ENCODE measurements at regions not wholly inside any gene's neighbourhood (a gene's known extent, or its start where the extent isn't known, plus 50 kb on each side); places are given as distances from the start of the nearest gene placed in this dataset.

DNA sequence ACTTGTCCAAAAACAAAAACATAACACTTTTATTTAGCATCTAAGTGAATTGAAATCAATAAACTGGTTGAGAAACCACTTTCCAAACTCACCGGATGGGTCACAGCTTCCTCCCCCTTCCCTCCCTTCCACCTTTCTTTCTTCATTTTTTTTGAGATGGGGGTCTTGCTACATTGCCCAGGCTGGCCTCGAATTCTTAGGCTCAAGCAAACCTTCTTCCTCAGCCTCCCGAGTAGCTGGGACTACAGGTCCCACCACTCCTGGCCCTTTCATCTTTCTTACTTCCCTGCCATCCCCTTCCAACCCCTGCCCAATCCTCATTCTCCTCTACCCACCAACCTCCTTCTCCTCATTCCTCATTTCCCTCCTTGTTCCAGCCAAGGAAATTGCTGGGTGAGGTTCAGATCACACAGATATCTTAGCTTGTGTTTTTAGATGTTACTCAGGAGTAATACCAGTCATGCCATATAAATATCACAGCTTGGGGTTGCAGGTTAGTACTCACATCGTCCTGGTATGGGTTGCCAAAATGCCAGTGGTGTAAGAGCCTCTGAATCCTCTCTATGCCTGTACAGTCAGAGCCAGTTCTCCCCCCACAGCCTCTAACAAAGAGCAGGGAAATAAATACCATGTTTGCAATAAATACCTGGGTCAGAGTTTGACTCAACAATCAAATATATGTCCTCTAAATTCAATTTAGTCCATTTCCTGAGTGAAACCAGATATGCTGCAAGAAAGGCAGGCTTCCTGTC, 132.7 kb upstream of the NDUFV2 start:
- no peaks in the 10 kb centered on the region for H3K9me2 ChIP-seq (replicated peaks; ENCODE audit: control insufficient read depth, low read length)
- no peak overlapping the region for H3K4me3 ChIP-seq (ENCODE audit: low read length)
- H3K79me2 ChIP-seq (ENCODE audit: control insufficient read depth, low read length): no peaks in the 10 kb centered on the region
- no peak for TF ChIP-seq EZH2phosphoT487 (IDR thresholded peaks at IDR 0.05; ENCODE audit: borderline replicate concordance, low read length)
- TF ChIP-seq, protein P1, sequence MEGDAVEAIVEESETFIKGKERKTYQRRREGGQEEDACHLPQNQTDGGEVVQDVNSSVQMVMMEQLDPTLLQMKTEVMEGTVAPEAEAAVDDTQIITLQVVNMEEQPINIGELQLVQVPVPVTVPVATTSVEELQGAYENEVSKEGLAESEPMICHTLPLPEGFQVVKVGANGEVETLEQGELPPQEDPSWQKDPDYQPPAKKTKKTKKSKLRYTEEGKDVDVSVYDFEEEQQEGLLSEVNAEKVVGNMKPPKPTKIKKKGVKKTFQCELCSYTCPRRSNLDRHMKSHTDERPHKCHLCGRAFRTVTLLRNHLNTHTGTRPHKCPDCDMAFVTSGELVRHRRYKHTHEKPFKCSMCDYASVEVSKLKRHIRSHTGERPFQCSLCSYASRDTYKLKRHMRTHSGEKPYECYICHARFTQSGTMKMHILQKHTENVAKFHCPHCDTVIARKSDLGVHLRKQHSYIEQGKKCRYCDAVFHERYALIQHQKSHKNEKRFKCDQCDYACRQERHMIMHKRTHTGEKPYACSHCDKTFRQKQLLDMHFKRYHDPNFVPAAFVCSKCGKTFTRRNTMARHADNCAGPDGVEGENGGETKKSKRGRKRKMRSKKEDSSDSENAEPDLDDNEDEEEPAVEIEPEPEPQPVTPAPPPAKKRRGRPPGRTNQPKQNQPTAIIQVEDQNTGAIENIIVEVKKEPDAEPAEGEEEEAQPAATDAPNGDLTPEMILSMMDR (IDR thresholded peaks at IDR 0.05; ENCODE audit: low read depth, low read length, poor library complexity, severe bottlenecking): no peak
- H3F3A ChIP-seq (ENCODE audit: control insufficient read depth, insufficient read depth): no peaks in the 10 kb centered on the region
- no peaks in the 10 kb centered on the region for H3K27me3 ChIP-seq (ENCODE audit: control insufficient read depth, low read length)
- H3K9me3 ChIP-seq (ENCODE audit: control insufficient read depth, insufficient read depth, low read length): peaks cover 4% of the 10 kb centered on the region; the same call in 1 of the 2 replicates
- H3K4me1 ChIP-seq (ENCODE audit: control insufficient read depth, low read length): peaks cover 39% of the 10 kb centered on the region
- no peaks in the 10 kb centered on the region for H3K36me3 ChIP-seq (ENCODE audit: control insufficient read depth, low read length)
- no peak overlapping the region for H3K27ac ChIP-seq (ENCODE audit: low read depth, low read length)
- no peaks in the 10 kb centered on the region for H4K20me1 ChIP-seq (ENCODE audit: control insufficient read depth, insufficient read depth, low read depth, low read length)
- no peak overlapping the region for H3K4me2 ChIP-seq (ENCODE audit: low read length)

GRCh38 chr18:8970843-8971242, 131.7 kb upstream of the NDUFV2 start:
- no peaks in the 10 kb centered on the region for H3K27me3 ChIP-seq (ENCODE audit: control insufficient read depth, low read length)
- H3K4me2 ChIP-seq (ENCODE audit: low read length): no peak overlapping the region
- peaks cover 43% of the 10 kb centered on the region for H3K4me1 ChIP-seq (ENCODE audit: control insufficient read depth, low read length)
- no peaks in the 10 kb centered on the region for H3K36me3 ChIP-seq (ENCODE audit: control insufficient read depth, low read length)
- H3K4me3 ChIP-seq (ENCODE audit: low read length): no peak overlapping the region
- H3K79me2 ChIP-seq (ENCODE audit: control insufficient read depth, low read length): no peaks in the 10 kb centered on the region
- no peaks in the 10 kb centered on the region for H4K20me1 ChIP-seq (ENCODE audit: control insufficient read depth, insufficient read depth, low read depth, low read length)
- no peaks in the 10 kb centered on the region for H3K9me2 ChIP-seq (replicated peaks; ENCODE audit: control insufficient read depth, low read length)
- no peak overlapping the region for H3K27ac ChIP-seq (ENCODE audit: low read depth, low read length)
- peaks cover 4% of the 10 kb centered on the region; the same call in 1 of the 2 replicates for H3K9me3 ChIP-seq (ENCODE audit: control insufficient read depth, insufficient read depth, low read length)
- H3F3A ChIP-seq (ENCODE audit: control insufficient read depth, insufficient read depth): no peaks in the 10 kb centered on the region
- TF ChIP-seq, protein P1 (IDR thresholded peaks at IDR 0.05; ENCODE audit: low read depth, low read length, poor library complexity, severe bottlenecking): no peak
- TF ChIP-seq EZH2phosphoT487 (IDR thresholded peaks at IDR 0.05; ENCODE audit: borderline replicate concordance, low read length): no peak

- Histone ChIP-seq H3K36me3 (ENCODE audit: control insufficient read depth, low read length) (no peaks in the 10 kb centered on the region), H3K9me2 (replicated peaks; ENCODE audit: control insufficient read depth, low read length) (no peaks in the 10 kb centered on the region), H3F3A (ENCODE audit: control insufficient read depth, insufficient read depth) (no peaks in the 10 kb centered on the region), H3K27me3 (ENCODE audit: control insufficient read depth, low read length) (no peaks in the 10 kb centered on the region), H3K79me2 (ENCODE audit: control insufficient read depth, low read length) (no peaks in the 10 kb centered on the region), H3K4me3 (ENCODE audit: low read length) (no peak overlapping the region), H3K4me2 (ENCODE audit: low read length) (no peak overlapping the region), H3K9me3 (ENCODE audit: control insufficient read depth, insufficient read depth, low read length) (peaks cover 4% of the 10 kb centered on the region; the same call in 1 of the 2 replicates), H4K20me1 (ENCODE audit: control insufficient read depth, insufficient read depth, low read depth, low read length) (no peaks in the 10 kb centered on the region), H3K27ac (ENCODE audit: low read depth, low read length) (no peak overlapping the region), H3K4me1 (ENCODE audit: control insufficient read depth, low read length) (peaks cover 43% of the 10 kb centered on the region)
- TF ChIP-seq, protein P1 (IDR thresholded peaks at IDR 0.05; ENCODE audit: low read depth, low read length, poor library complexity, severe bottlenecking): no peak
- no peak for TF ChIP-seq EZH2phosphoT487 (IDR thresholded peaks at IDR 0.05; ENCODE audit: borderline replicate concordance, low read length)
Measured at GRCh38 chr18:8972116-8972515, 130.4 kb upstream of the NDUFV2 start.
